Gastroesophageal sphincter (tissue), 3 donors: ENCODE measurements at regions not wholly inside any gene's neighbourhood (a gene's known extent, or its start where the extent isn't known, plus 50 kb on each side); places are given as distances from the start of the nearest gene placed in this dataset.

Experiments
- CTCF ChIP-seq, 4 experiments: fragments of 200-600 bp in 2 of 4; fragments of 450-650 bp in 2 of 4; sonication (generic) in 1 of 4; IDR thresholded peaks; one replicate each; pipeline ENCODE4 v1.5.1; 2017 to 2019; ENCODE audit warnings: antibody characterized with exemption in 4 of 4, mild to moderate bottlenecking in 2 of 4, moderate library complexity in 2 of 4
- POLR2A ChIP-seq, 2 donors: fragments of 450-650 bp; IDR thresholded peaks; one replicate each; pipeline ENCODE4 v1.6.1; 2017; ENCODE audit warnings: antibody characterized with exemption in 2 of 2, mild to moderate bottlenecking in 2 of 2, moderate library complexity in 1 of 2
- POLR2AphosphoS5 ChIP-seq: sonication (generic); formaldehyde crosslinking; IDR thresholded peaks from one replicate; pipeline ENCODE4 v1.6.1; 2017; ENCODE audit warnings: antibody characterized with exemption

- TF ChIP-seq CTCF (IDR thresholded peaks at IDR 0.05) (no peak), POLR2A (IDR thresholded peaks at IDR 0.05) (no peak), POLR2AphosphoS5 (peak; percentile 30)
These were observed 155.4 kb upstream of the SVIL start for GRCh38 chr10:29790207-29790606.
